ENCODE measurements at regions not wholly inside any gene's neighbourhood (a gene's known extent, or its start where the extent isn't known, plus 50 kb on each side); places are given as distances from the start of the nearest gene placed in this dataset.

DNA sequence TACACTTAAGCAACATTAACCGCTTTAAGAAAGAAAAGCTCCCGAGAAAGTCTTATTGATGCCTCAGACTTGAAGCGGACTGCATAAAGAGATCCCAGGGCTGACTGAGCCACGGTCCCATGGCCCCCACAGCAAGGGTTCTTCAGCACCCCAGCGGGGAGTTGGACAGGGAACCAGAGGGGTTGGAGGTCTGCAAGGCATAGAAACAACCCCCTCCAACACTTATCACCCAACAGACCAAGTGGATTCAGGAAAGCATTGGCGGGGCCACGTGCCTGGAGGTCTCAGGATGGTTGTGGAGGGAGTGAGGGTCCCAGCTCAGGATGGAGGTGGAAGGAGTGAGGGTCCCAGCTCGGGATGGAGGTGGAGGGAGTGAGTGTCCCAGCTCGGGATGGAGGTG lies 143.7 kb upstream of the IRX2 start:
- H3K4me1 ChIP-seq (ENCODE audit: insufficient read depth), result no peaks in the 10 kb centered on the region
- in situ Hi-C loops (cut with MboI), result no loop called here
- no peaks in the 10 kb centered on the region for H3K9me2 ChIP-seq (ENCODE audit: insufficient read depth)
- no peaks in the 10 kb centered on the region for H3F3A ChIP-seq (ENCODE audit: insufficient read depth)
- no peak overlapping the region for H3K27ac ChIP-seq
- no peak overlapping the region for H3K4me2 ChIP-seq (ENCODE audit: unreplicated experiment)
- H3K9ac ChIP-seq, result no peak overlapping the region
- H4K20me1 ChIP-seq (ENCODE audit: insufficient read depth), result no peaks in the 10 kb centered on the region
- no peaks in the 10 kb centered on the region for H3K9me3 ChIP-seq (ENCODE audit: low read depth)
- H3K4me3 ChIP-seq, result no peak overlapping the region
- no peaks in the 10 kb centered on the region for H3K79me2 ChIP-seq (ENCODE audit: insufficient read depth)
- no peak for TF ChIP-seq EZH2 (IDR thresholded peaks at IDR 0.05; ENCODE audit: insufficient read depth, poor library complexity, severe bottlenecking)
- TF ChIP-seq EZH2phosphoT487 (IDR thresholded peaks at IDR 0.05; ENCODE audit: insufficient read depth, low read depth), result no peak
- no peaks in the 10 kb centered on the region for H3K27me3 ChIP-seq (replicated peaks; ENCODE audit: insufficient read depth)
- 47 to 55% methylated on average over 6 to 9 of the region's 9 CpGs for WGBS, 2 experiments (ENCODE audit: low coverage in 1 of 2, low lambda C conversion rate in 2 of 2, missing lambda C conversion rate in 2 of 2)
- no peaks in the 10 kb centered on the region for H3K36me3 ChIP-seq (ENCODE audit: low read depth)
- no peak for DNase-seq
- H2AFZ ChIP-seq, result no peak overlapping the region

DNA sequence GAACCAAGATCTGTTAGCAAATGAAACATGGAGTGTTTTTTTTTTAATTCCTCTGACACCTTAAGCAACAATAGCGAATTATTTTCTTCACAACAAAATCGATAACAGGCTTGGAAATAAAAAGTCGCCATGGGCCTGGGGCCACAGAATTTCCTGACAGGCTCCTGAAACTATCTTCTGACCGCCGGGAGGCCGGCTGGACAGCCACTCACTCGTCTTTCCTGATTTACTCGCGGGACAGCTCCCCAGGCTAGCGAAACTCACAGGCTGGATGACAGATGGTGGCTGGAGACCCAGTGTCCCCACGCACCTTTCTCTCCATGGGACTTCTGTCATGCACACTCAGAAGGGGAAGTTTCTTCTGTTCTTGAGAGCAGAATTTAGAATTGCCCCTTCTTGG lies 143.3 kb upstream of the IRX2 start:
- no peaks in the 10 kb centered on the region for H3K9me3 ChIP-seq (ENCODE audit: low read depth)
- 50 to 52% methylated on average over 11 of the region's 11 CpGs for WGBS, 2 experiments (ENCODE audit: low coverage in 1 of 2, low lambda C conversion rate in 2 of 2, missing lambda C conversion rate in 2 of 2)

GRCh38 chr5:2894316-2894715 lies 142.8 kb upstream of the IRX2 start:
- Histone ChIP-seq H3K4me2 (ENCODE audit: unreplicated experiment) (no peak overlapping the region), H3K4me3 (no peak overlapping the region), H3K9me3 (ENCODE audit: low read depth) (no peaks in the 10 kb centered on the region), H4K20me1 (ENCODE audit: insufficient read depth) (no peaks in the 10 kb centered on the region), H3K27ac (no peak overlapping the region), H2AFZ (no peak overlapping the region), H3K9ac (no peak overlapping the region), H3K27me3 (replicated peaks; ENCODE audit: insufficient read depth) (no peaks in the 10 kb centered on the region), H3K79me2 (ENCODE audit: insufficient read depth) (no peaks in the 10 kb centered on the region), H3K4me1 (ENCODE audit: insufficient read depth) (no peaks in the 10 kb centered on the region), H3K36me3 (ENCODE audit: low read depth) (no peaks in the 10 kb centered on the region), H3F3A (ENCODE audit: insufficient read depth) (no peaks in the 10 kb centered on the region), H3K9me2 (ENCODE audit: insufficient read depth) (no peaks in the 10 kb centered on the region)
- DNase-seq, result no peak
- in situ Hi-C loops (cut with MboI), result no loop called here
- 10 to 13% methylated on average over 12 of the region's 12 CpGs for WGBS, 2 experiments (ENCODE audit: low coverage in 1 of 2, low lambda C conversion rate in 2 of 2, missing lambda C conversion rate in 2 of 2)
- TF ChIP-seq EZH2 (IDR thresholded peaks at IDR 0.05; ENCODE audit: insufficient read depth, poor library complexity, severe bottlenecking), result no peak
- TF ChIP-seq EZH2phosphoT487 (IDR thresholded peaks at IDR 0.05; ENCODE audit: insufficient read depth, low read depth), result no peak

More for the DNA sequence above, 143.3 kb upstream of the IRX2 start:
- Histone ChIP-seq H3K27ac (no peak overlapping the region), H2AFZ (no peak overlapping the region), H3K36me3 (ENCODE audit: low read depth) (no peaks in the 10 kb centered on the region), H3F3A (ENCODE audit: insufficient read depth) (no peaks in the 10 kb centered on the region), H3K9ac (no peak overlapping the region), H3K27me3 (replicated peaks; ENCODE audit: insufficient read depth) (no peaks in the 10 kb centered on the region), H3K4me3 (no peak overlapping the region), H4K20me1 (ENCODE audit: insufficient read depth) (no peaks in the 10 kb centered on the region), H3K4me1 (ENCODE audit: insufficient read depth) (no peaks in the 10 kb centered on the region), H3K9me2 (ENCODE audit: insufficient read depth) (no peaks in the 10 kb centered on the region), H3K4me2 (ENCODE audit: unreplicated experiment) (no peak overlapping the region), H3K79me2 (ENCODE audit: insufficient read depth) (no peaks in the 10 kb centered on the region)
- no peak for DNase-seq
- TF ChIP-seq EZH2phosphoT487 (IDR thresholded peaks at IDR 0.05; ENCODE audit: insufficient read depth, low read depth) (no peak), EZH2 (IDR thresholded peaks at IDR 0.05; ENCODE audit: insufficient read depth, poor library complexity, severe bottlenecking) (no peak)
- in situ Hi-C loops (cut with MboI), result no loop called here

DNA sequence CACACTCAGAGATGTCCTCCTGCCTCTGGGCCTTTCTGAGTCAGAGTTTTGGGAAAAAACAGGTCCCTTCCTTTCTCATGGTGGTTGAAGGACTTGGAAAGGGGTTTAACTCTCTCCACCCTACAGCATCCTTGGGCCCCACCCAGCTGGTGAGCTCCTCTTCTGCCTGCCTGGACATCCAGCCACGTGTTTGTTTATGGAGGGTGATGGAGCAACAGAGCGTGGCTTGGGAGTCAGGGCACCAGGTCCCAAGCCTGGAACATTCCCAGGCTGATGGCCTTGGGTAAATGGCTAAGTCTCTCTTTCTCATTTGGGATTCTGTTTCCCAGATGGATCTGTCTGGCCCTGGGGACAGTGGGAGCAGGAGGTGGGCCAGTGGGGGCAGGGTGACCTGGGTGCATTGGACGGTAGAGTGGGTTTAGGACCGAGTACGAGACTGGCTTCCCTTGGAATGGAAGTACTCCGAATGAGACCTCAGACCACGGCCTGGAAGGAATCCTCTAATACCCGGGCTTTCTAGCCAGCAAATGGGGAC lies 141.1 kb upstream of the IRX2 start:
- H4K20me1 ChIP-seq (ENCODE audit: insufficient read depth), result no peaks in the 10 kb centered on the region
- H3K27me3 ChIP-seq (replicated peaks; ENCODE audit: insufficient read depth), result no peaks in the 10 kb centered on the region
- no peak overlapping the region for H3K4me3 ChIP-seq
- no peaks in the 10 kb centered on the region for H3K36me3 ChIP-seq (ENCODE audit: low read depth)
- H2AFZ ChIP-seq, result no peak overlapping the region
- no peak overlapping the region for H3K9ac ChIP-seq
- in situ Hi-C loops (cut with MboI), result no loop called here
- no peak for DNase-seq
- H3K4me1 ChIP-seq (ENCODE audit: insufficient read depth), result no peaks in the 10 kb centered on the region
- no peaks in the 10 kb centered on the region for H3K9me3 ChIP-seq (ENCODE audit: low read depth)
- H3F3A ChIP-seq (ENCODE audit: insufficient read depth), result no peaks in the 10 kb centered on the region
- no peak overlapping the region for H3K27ac ChIP-seq
- no peaks in the 10 kb centered on the region for H3K79me2 ChIP-seq (ENCODE audit: insufficient read depth)
- no peak for TF ChIP-seq EZH2 (IDR thresholded peaks at IDR 0.05; ENCODE audit: insufficient read depth, poor library complexity, severe bottlenecking)
- TF ChIP-seq EZH2phosphoT487 (IDR thresholded peaks at IDR 0.05; ENCODE audit: insufficient read depth, low read depth), result no peak
- no peak overlapping the region for H3K4me2 ChIP-seq (ENCODE audit: unreplicated experiment)
- H3K9me2 ChIP-seq (ENCODE audit: insufficient read depth), result no peaks in the 10 kb centered on the region
- WGBS, 2 experiments (ENCODE audit: low coverage in 1 of 2, low lambda C conversion rate in 2 of 2, missing lambda C conversion rate in 2 of 2), result 35 to 42% methylated on average over 8 of the region's 8 CpGs

GRCh38 chr5:2891781-2892180 lies 140.3 kb upstream of the IRX2 start:
- no peak for TF ChIP-seq EZH2phosphoT487 (IDR thresholded peaks at IDR 0.05; ENCODE audit: insufficient read depth, low read depth)
- no peak for TF ChIP-seq EZH2 (IDR thresholded peaks at IDR 0.05; ENCODE audit: insufficient read depth, poor library complexity, severe bottlenecking)

More at GRCh38 chr5:2891781-2892180, 140.3 kb upstream of the IRX2 start:
- 62 to 70% methylated on average over 3 of the region's 3 CpGs for whole genome bisulfite sequencing, 2 experiments (ENCODE audit: low coverage in 1 of 2, low lambda C conversion rate in 2 of 2, missing lambda C conversion rate in 2 of 2)
- H3K79me2 ChIP-seq (ENCODE audit: insufficient read depth), result no peaks in the 10 kb centered on the region
- no peak overlapping the region for H2AFZ ChIP-seq
- H4K20me1 ChIP-seq (ENCODE audit: insufficient read depth), result no peaks in the 10 kb centered on the region
- no peak overlapping the region for H3K4me2 ChIP-seq (ENCODE audit: unreplicated experiment)
- in situ Hi-C loops (cut with MboI), result no loop called here
- H3K4me1 ChIP-seq (ENCODE audit: insufficient read depth), result no peaks in the 10 kb centered on the region
- DNase-seq, result no peak
- H3K9ac ChIP-seq, result no peak overlapping the region
- no peaks in the 10 kb centered on the region for H3K9me2 ChIP-seq (ENCODE audit: insufficient read depth)
- no peaks in the 10 kb centered on the region for H3K36me3 ChIP-seq (ENCODE audit: low read depth)
- H3K27me3 ChIP-seq (replicated peaks; ENCODE audit: insufficient read depth), result no peaks in the 10 kb centered on the region
- no peaks in the 10 kb centered on the region for H3F3A ChIP-seq (ENCODE audit: insufficient read depth)
- H3K9me3 ChIP-seq (ENCODE audit: low read depth), result no peaks in the 10 kb centered on the region
- no peak overlapping the region for H3K27ac ChIP-seq
- no peak overlapping the region for H3K4me3 ChIP-seq

All from GM23248 (cell line).